Heart left ventricle (tissue), 16 donors: ENCODE measurements at regions not wholly inside any gene's neighbourhood (a gene's known extent, or its start where the extent isn't known, plus 50 kb on each side); places are given as distances from the start of the nearest gene placed in this dataset.

Experiments used
- ATAC-seq, 4 donors: fragments of 200-7000 bp; cut with Tn5 transposase; one replicate each; pipeline ENCODE4 v1.9.1; 2020 to 2022; ENCODE audit warnings: moderate library complexity in 4 of 4, mild to moderate bottlenecking in 3 of 4, moderate number of reproducible peaks in 1 of 4
- DNase-seq, 5 donors: peaks; one replicate each; pipeline ENCODE4 v3.0.0-alpha.2; 2020
- H3K27ac ChIP-seq, 12 donors: fragments of 200-600 bp; sonication (generic) in 4 of 12; one replicate each; pipeline versions ENCODE4 v1.5.0 to v1.8.0; 2016 to 2022; ENCODE audit warnings: mild to moderate bottlenecking in 2 of 12
- H3K27me3 ChIP-seq, 9 donors: fragments of 200-600 bp; sonication (generic) in 2 of 9; one replicate each; pipeline versions ENCODE4 v1.5.1 to v1.8.0; 2016 to 2022; ENCODE audit warnings: mild to moderate bottlenecking in 3 of 9
- H3K36me3 ChIP-seq, 9 donors: fragments of 200-600 bp; sonication (generic) in 2 of 9; one replicate each; pipeline versions ENCODE4 v1.5.0 to v1.8.0; 2018 to 2022; ENCODE audit warnings: mild to moderate bottlenecking in 2 of 9
- H3K4me1 ChIP-seq, 12 donors: fragments of 200-600 bp; sonication (generic) in 4 of 12; one replicate each; pipeline versions ENCODE4 v1.5.0 to v1.8.0; 2016 to 2022; ENCODE audit warnings: mild to moderate bottlenecking in 3 of 12
- H3K4me3 ChIP-seq, 12 donors: fragments of 200-600 bp; sonication (generic) in 4 of 12; one replicate each; pipeline versions ENCODE4 v1.5.0 to v1.8.0; 2017 to 2022; ENCODE audit warnings: mild to moderate bottlenecking in 9 of 12, moderate library complexity in 4 of 12
- H3K9me3 ChIP-seq, 12 donors: fragments of 200-600 bp; sonication (generic) in 4 of 12; one replicate each; pipeline versions ENCODE4 v1.5.0 to v1.8.0; 2016 to 2022; ENCODE audit warnings: mild to moderate bottlenecking in 1 of 12
- POLR2A ChIP-seq, 2 donors: fragments of 450-650 bp; IDR thresholded peaks; one replicate each; pipeline ENCODE4 v1.6.1; 2017; ENCODE audit warnings: antibody characterized with exemption in 2 of 2, mild to moderate bottlenecking in 2 of 2, moderate library complexity in 2 of 2
- WGBS, 4 donors: extraction: QIAGEN DNeasy Blood & Tissue Kit in 2 of 4; methylation state at CpG; one replicate each; pipeline versions ENCODE4 v1.1.5 to v1.1.7; 2013 to 2018; 5-methylcytosine and 5-hydroxymethylcytosine counted together
- intact Hi-C, 10 donors: fragments of 100-400 bp; cut with DNase I; formaldehyde crosslinking; loops; one replicate each; pipeline versions ENCODE4 v1.11.1 to v1.14.2; 2022
- TF ChIP-seq, protein P1 (sequence below), 12 donors: fragments of 200-600 bp; sonication (generic) in 4 of 12; IDR thresholded peaks; one replicate each; pipeline versions ENCODE4 v1.5.0 to v1.8.0; 2018 to 2022; ENCODE audit warnings: antibody characterized with exemption in 12 of 12, mild to moderate bottlenecking in 5 of 12
- donor health status: ischemic (EF 13 %, LVEDD 7.1; RV severe dilation, severe dysfunction).
- donor health status: healthy with polysubstance abuse.
- donor health status: DM: no; HTN: yes; CAD: no.
- donor health status: DM: no; HTN: no; CAD: no.
- donor health status: ischemic (EF 25% LVEDD 6.9; RV normal size, moderate dysfunction).
- donor health status: ischemic (EF 25% LVEDD 5.7; RV mildly dilated, moderate dysfunction).
- donor health status: healthy.
- donor health status: DM: yes; HTN: yes; CAD: no.
- donor health status: ischemic (EF 35%, LVEDD 5.7; RV mildly dilated, moderate dysfunction).
- donor health status: nonischemic (EF 11% LVEDD 7.7; RV severe dilation, severe dysfunction).
- donor health status: DM: yes; HTN: yes; CAD: no.
- donor health status: PGD.
- donor health status: ischemic (EF 29% LVEDD 5.4; RV normal size, mild dysfunction).
- donor health status: nonischemic (EF 23%, LVEDD 6.1; RV moderate dilation, normal function).

DNA sequence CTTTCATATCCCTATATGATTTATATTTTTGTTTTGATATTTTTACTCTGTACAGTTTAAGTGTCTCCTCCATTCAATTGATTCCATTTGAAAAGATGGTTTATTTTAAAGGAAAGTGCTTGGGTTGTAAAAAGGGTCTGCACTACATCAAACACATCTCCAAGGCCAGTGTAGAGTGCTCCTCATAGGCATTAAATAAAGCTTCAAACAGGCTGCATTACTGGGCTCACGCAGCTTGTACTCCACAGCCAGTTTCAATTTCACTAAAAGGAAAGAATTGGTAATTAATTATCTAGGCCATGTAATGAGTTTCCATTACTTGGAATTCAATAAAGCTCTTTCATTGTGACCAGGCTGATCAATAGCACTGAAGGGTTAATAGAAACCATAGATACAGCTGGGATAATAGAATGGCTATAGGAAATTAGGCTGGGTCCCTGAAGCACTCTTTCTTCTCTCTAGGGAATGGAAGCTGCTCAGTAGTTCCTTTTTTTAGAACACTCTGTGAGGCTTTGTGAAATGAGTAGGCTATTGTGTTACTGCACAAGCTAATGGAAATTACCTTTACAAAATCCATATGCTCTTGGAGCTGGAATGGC lies 442.2 kb downstream of the RNF144B start:
- intact Hi-C loops, result no loop called here

DNA sequence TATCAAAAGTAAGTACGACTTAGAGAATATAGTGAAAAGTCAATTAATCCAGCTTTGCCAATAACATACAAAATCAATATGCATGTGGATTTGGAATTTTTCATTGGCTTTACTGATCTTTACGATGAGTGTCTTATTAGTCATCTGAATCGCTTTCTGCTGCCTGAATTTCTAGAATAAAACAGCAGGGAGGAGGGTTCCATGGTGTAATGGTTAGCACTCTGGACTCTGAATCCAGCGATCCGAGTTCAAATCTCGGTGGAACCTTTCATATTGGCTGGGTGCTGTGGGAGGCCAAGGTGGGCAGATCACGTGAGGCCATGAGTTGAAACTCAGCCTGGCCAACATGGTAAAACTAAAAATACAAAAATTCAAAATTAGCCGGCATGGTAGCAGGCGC lies 448.8 kb downstream of the RNF144B start:
- Histone ChIP-seq H3K4me1 (no peaks in the 10 kb centered on the region), H3K36me3 (no peaks in the 10 kb centered on the region), H3K27me3 (no peaks in the 10 kb centered on the region), H3K27ac (no peak overlapping the region), H3K9me3 (peaks cover 0 to 8% (median 0%) of the 10 kb centered on the region in 12 donors), H3K4me3 (no peak overlapping the region)
- ATAC-seq (no peak), DNase-seq (no peak)
- 88 to 93% (median 91%) methylated on average over 9 of the region's 9 CpGs for WGBS, 4 donors
- intact Hi-C loops, result no loop called here
- no peak for TF ChIP-seq POLR2A (IDR thresholded peaks at IDR 0.05)
- TF ChIP-seq, protein P1, sequence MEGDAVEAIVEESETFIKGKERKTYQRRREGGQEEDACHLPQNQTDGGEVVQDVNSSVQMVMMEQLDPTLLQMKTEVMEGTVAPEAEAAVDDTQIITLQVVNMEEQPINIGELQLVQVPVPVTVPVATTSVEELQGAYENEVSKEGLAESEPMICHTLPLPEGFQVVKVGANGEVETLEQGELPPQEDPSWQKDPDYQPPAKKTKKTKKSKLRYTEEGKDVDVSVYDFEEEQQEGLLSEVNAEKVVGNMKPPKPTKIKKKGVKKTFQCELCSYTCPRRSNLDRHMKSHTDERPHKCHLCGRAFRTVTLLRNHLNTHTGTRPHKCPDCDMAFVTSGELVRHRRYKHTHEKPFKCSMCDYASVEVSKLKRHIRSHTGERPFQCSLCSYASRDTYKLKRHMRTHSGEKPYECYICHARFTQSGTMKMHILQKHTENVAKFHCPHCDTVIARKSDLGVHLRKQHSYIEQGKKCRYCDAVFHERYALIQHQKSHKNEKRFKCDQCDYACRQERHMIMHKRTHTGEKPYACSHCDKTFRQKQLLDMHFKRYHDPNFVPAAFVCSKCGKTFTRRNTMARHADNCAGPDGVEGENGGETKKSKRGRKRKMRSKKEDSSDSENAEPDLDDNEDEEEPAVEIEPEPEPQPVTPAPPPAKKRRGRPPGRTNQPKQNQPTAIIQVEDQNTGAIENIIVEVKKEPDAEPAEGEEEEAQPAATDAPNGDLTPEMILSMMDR (IDR thresholded peaks at IDR 0.05), result no peak

More for the DNA sequence above, 442.2 kb downstream of the RNF144B start:
- Histone ChIP-seq H3K9me3 (peaks cover 0 to 23% (median 7%) of the 10 kb centered on the region in 12 donors), H3K36me3 (no peaks in the 10 kb centered on the region), H3K4me1 (no peaks in the 10 kb centered on the region), H3K27ac (no peak overlapping the region), H3K27me3 (no peaks in the 10 kb centered on the region), H3K4me3 (no peak overlapping the region)
- WGBS, 4 donors, result 73 to 83% (median 73%) methylated on average over 1 of the region's 1 CpG
- TF ChIP-seq POLR2A (IDR thresholded peaks at IDR 0.05), result no peak
- TF ChIP-seq, protein P1 (IDR thresholded peaks at IDR 0.05), result no peak
- DNase-seq (no peak), ATAC-seq (no peak)

DNA sequence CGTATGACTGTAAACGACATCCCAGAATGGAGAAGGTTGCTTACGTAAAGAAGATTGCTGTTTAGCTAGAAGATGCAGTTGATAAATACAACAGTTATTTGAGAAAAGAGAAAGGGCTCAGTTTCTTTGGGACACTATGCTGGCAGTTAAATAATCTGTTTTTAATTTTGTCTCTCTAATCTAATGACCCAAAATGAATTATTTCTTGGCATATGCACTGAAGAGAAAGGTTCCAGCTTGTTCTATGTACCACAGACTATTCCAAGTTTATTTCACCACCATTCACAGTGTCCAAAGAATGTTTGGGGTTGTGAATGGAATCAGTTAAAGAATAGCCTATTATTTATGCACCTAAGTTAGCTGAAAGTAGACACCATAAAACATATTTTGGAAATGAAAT lies 449.9 kb downstream of the RNF144B start:
- no peaks in the 10 kb centered on the region for H3K9me3 ChIP-seq
- H3K4me3 ChIP-seq, result no peak overlapping the region
- H3K36me3 ChIP-seq, result no peaks in the 10 kb centered on the region
- 56 to 75% (median 65%) methylated on average over 3 of the region's 3 CpGs for WGBS, 4 donors
- no peaks in the 10 kb centered on the region for H3K27me3 ChIP-seq
- TF ChIP-seq POLR2A (IDR thresholded peaks at IDR 0.05), result no peak
- TF ChIP-seq, protein P1 (IDR thresholded peaks at IDR 0.05), result no peak
- H3K4me1 ChIP-seq, result no peaks in the 10 kb centered on the region
- ATAC-seq (no peak), DNase-seq (no peak)
- intact Hi-C loops, result no loop called here
- H3K27ac ChIP-seq, result no peak overlapping the region

DNA sequence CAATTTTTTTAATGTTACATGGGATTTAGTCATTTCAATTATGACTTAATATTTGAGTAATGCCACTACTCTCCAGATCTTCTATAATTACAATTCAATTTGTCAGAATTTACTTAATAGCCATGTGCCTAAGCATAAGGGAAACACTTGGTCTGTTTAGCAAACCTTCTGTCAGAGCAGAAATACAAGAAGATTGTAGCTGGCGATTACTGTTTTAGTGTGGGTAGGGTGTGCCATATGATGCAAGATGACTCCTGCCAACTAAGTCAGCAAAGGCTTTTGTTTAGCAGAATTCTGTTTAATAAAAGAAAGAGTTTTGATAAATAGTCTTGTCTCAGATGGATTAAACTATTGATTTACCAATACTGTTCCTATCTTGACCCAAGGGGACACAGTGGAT lies 455.4 kb downstream of the RNF144B start:
- 91 to 100% (median 94%) methylated on average over 1 of the region's 1 CpG for WGBS, 4 donors
- intact Hi-C loops, result no loop called here
- no peak for DNase-seq

More for the DNA sequence above, 455.4 kb downstream of the RNF144B start:
- TF ChIP-seq POLR2A (IDR thresholded peaks at IDR 0.05), result no peak
- TF ChIP-seq, protein P1 (IDR thresholded peaks at IDR 0.05), result no peak
- Histone ChIP-seq H3K27ac (no peak overlapping the region), H3K4me1 (no peaks in the 10 kb centered on the region), H3K27me3 (no peaks in the 10 kb centered on the region), H3K4me3 (no peak overlapping the region), H3K36me3 (no peaks in the 10 kb centered on the region), H3K9me3 (no peaks in the 10 kb centered on the region)
- ATAC-seq, result no peak
